HEK293T (cell line): ENCODE measurements at regions not wholly inside any gene's neighbourhood (a gene's known extent, or its start where the extent isn't known, plus 50 kb on each side); places are given as distances from the start of the nearest gene placed in this dataset.
"Not testable (repeated sequence)": the region's sequence is repeated elsewhere in the genome, so short reads cannot be mapped to it uniquely, and the experiment has no call there.

Experiments used
- ARNT ChIP-seq: fragments of 450-650 bp; IDR thresholded peaks from 2 replicates; pipeline ENCODE4 v1.6.1; 2017; ENCODE audit warnings: mild to moderate bottlenecking
- BHLHE40 ChIP-seq: fragments of 450-650 bp; IDR thresholded peaks from 2 replicates; pipeline ENCODE4 v1.6.1; 2016; ENCODE audit warnings: mild to moderate bottlenecking, moderate library complexity, borderline replicate concordance
- FOXM1 ChIP-seq: fragments of 450-650 bp; IDR thresholded peaks from 2 replicates; pipeline ENCODE4 v1.6.1; 2017; ENCODE audit warnings: mild to moderate bottlenecking, borderline replicate concordance
- LEF1 ChIP-seq: fragments of 450-650 bp; IDR thresholded peaks from 2 replicates; pipeline ENCODE4 v1.6.1; 2017; ENCODE audit warnings: mild to moderate bottlenecking, borderline replicate concordance
- SP1 ChIP-seq: fragments of 450-650 bp; IDR thresholded peaks from 2 replicates; pipeline ENCODE4 v1.6.1; 2017

DNA sequence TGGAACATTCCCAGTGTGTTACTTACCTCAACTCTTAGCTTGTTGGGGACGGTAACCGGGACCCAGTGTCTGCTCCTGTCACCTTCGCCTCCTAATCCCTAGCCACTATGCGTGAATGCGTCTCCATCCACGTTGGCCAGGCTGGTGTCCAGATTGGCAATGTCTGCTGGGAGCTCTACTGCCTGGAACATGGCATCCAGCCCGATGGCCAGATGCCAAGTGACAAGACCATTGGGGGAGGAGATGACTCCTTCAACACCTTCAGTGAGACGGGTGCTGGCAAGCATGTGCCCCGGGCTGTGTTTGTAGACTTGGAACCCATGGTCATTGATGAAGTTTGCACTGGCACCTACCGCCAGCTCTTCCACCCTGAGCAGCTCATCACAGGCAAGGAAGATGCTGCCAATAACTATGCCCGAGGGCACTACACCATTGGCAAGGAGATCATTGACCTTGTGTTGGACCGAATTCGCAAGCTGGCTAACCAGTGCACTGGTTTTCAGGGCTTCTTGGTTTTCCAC, 59.8 kb upstream of the CHORDC1 start:
- TF ChIP-seq FOXM1, BHLHE40, ARNT, SP1, LEF1: not testable (repeated sequence)
